ENCODE measurements at regions not wholly inside any gene's neighbourhood (a gene's known extent, or its start where the extent isn't known, plus 50 kb on each side); places are given as distances from the start of the nearest gene placed in this dataset.

- TF ChIP-seq CTCF (IDR thresholded peaks at IDR 0.05), result no peak
- TF ChIP-seq POLR2A (IDR thresholded peaks at IDR 0.05), result no peak
These were observed 208.3 kb upstream of the DAB2 start for GRCh38 chr5:39633057-39633456.
